ENCODE measurements at regions not wholly inside any gene's neighbourhood (a gene's known extent, or its start where the extent isn't known, plus 50 kb on each side); places are given as distances from the start of the nearest gene placed in this dataset.

DNA sequence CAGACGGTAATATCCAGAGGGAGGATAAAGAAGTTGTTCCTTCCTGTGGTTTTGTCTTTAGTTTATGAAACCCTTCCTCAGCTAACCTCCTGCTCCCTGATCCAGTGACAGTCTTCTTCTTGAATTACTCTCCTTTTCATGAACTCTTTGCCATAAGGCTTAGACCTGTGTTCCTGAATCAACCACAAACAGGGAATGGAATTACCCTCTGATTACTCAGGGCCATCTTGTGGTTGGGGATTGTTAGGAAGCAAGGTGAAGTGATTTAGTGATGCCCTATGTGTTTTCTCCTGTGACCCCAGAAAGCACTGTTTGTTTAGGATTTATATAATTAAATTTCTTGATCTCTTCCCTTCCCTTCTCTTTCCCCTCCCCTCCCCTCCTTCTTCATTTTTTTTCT lies 409.1 kb downstream of the TAF11L14 start:
- DNase-seq (ENCODE audit: low read depth): peak; percentile 8

DNA sequence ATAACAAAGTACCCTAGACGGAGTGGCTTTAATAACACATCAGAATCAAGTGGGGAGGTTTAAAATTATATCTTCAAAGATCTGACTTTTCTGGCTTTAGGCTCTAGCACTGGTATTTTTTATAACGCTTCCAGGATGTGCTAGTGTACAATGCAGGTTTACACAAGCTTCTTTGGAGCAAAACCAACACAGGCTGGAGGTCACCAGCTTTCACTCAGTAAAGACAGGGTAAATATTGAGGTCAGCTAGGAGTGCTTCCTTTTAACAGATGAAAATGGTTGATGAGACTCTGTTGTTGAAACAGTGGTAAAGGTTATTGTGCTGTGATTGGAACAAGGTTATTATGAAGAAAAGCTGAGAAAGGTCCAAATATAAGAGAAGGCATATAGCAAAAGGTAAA lies 414.2 kb downstream of the TAF11L14 start:
- DNase-seq (ENCODE audit: low read depth): no peak

DNA sequence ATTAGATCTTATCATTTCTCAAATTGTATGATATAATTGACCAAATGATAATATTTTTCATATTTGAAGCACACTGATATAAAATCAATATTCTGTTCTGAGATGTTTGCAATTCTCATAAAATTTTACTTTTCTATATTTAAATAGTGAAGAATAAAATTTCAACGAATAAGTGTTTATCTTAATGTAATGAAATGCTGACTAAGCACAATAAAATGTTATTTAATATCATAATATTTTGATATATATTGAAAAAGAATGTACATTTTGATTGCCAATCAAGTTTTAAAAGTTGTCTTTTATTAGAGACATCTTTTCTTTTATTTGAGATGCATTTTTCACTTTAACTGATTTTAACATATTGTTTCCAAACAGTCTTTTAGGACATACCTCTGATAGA lies 416.1 kb downstream of the TAF11L14 start:
- no peak for DNase-seq (ENCODE audit: low read depth)

DNA sequence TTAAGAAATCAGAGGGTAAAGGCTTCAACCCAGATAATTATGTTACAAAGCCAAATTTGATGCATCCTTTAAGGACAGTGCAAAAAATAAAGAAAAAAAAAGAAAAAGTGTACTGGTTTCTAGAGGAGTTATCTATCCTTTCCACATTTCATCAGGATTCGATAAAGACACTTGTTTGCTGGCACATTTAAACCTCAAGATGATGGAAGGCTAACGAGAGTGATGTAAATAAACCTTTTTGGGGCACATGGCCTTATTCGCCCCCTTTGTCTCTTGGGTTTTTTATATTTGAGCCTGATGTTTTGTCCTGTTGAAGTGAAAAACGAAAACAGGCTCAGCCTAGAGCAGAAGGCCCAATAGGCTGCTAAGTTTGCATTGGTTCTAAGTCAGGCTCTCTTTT lies 416.5 kb downstream of the TAF11L14 start:
- no peak for DNase-seq (ENCODE audit: low read depth)

DNA sequence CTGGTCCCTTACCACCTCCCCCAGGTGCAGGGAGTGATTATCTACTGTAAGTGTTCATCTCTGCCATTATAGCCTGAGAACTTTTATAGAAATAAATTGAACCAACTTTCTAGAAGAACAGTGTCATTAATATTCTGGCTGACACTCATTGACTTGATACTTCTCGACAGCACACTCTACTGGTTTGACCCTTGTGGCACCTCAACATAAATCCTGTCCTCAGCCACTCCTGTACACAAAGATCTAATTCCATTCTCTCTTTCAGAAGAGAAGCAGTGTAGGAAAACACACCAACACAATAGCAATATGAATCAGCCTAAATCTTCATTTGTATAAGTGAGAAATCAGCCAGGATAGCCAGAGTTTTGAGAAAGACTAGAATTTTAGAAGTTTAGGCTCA lies 417.7 kb downstream of the TAF11L14 start:
- DNase-seq (ENCODE audit: low read depth): no peak

DNA sequence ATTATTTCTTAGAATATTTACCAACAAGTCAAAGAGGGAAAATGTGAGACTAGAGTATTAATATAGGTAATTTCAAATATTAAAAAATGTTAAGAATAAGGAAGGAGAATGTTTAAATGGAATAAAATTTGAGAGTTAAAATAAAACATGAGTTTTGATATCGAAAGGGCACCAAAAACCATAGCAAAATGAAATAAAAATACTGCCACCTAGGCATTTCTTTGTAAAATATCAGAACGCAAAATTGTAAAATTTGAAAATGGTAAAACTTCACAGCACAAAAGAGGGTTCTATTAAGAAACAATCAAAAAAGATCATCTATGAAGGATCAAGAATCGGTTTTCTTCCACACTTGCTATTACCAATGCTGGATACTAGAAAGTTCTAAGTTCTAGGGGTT lies 418.3 kb downstream of the TAF11L14 start:
- no peak for DNase-seq (ENCODE audit: low read depth)

DNA sequence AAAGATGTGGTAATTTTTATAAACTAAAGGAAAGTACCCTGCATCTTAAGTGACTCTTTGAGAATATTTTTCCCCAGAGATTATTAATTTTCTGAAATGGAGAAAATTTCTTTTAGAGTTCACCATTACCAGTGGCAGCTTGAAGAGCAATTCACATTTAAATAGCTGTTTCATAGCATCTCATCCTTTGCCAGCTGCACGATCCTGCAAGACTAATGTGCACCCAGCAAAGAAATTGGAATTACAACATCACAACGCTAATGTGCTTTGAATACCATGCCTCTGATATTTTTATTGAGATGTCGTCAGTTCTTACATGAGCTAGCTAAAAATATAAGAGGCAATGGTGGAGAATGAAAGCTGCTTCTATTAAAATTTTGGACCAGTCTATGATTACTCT lies 423.5 kb downstream of the TAF11L14 start:
- no peak for DNase-seq (ENCODE audit: low read depth)

DNA sequence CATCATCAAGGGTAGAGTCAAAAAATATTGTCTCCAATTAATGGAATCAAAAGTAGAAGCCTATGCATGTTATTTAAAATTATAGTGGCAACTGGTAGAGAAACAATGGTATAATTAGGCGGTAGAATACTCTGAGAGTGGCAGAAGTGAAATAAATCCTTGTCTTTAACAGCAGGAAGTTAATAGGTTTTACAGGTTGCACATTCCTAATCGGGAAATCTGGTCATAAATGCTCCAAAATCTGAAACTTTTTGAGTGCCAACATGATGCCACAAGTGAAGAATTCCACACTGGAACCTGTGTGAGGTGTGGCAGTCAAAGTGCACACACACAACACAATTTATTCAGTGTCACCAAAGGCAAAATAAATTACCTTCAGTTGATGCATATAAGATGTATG lies 433.4 kb downstream of the TAF11L14 start:
- DNase-seq (ENCODE audit: low read depth): no peak

DNA sequence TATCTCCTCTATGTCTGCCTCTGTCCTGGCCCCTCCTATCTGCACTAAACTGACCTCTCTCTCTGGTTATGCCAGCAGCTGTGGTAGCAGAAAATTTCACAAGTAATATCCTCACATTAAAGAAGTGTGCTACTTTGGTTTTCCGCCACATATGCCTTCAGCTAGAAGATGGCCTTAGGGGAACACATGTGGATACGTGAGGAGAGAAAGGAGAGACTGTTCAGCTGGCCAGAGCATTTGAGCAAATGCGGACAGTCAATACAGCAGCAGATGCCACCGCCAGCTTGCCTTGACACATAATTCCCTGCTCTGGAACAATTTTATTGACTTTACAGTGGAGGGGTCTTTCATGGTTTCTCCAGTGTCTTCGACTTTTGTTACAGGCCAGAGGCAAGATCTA lies 434.6 kb downstream of the TAF11L14 start:
- no peak for DNase-seq (ENCODE audit: low read depth)

DNA sequence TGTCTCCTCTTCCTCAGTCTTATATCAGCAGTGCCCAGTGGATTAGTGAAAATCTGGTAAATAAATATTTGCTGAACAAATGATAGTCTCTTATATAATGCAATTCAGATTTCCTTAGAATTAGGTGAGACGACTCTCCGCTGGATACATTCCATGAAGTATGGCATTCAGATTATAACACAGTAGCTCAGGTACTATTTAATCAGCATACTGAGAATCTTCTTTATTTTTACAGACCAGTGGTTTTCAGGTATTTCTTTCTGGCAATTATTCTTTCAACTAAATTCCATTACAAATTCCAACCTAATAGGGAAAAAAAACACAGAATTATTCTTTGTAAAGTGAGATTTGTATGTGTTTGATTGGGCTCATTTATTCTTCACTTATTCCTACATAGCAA lies 435.5 kb downstream of the TAF11L14 start:
- DNase-seq (ENCODE audit: low read depth): no peak

DNA sequence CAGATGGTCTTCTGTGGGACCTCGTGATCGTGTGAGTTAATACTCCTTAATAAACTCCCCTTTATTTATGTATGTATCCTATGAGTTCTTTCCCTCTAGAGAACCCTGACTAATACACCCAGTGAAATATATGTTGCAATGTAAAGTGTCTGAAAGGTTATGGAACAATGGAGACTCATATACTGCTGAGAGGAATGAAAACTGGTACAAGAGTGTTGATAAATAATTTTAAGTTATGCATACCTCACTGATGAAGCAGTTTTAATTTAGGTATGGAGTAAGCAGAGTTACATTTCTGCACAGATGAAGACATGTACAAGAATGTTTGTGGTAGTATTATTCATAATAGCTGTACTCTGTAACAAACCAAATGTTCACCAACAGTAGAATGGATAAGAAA lies 438.3 kb downstream of the TAF11L14 start:
- DNase-seq (ENCODE audit: low read depth): no peak

DNA sequence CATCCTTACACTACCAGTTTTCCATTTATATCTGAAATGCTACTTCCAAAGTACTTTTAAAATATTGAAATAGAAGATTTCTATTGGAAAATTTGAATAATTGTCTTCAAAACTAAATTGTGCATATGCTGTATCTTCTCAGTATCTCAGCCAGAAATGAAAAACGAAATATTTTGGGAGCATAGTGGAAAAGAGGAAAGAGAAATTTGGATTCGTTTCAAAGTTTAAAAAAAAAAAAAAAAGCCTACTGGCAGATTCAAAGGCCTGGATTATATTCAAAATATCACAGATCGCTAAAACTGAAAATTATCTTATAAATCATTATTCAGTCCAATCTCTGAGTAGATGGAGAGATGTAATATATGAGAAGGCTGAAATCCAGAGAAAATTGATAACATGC lies 440.7 kb downstream of the TAF11L14 start:
- no peak for DNase-seq (ENCODE audit: low read depth)

DNA sequence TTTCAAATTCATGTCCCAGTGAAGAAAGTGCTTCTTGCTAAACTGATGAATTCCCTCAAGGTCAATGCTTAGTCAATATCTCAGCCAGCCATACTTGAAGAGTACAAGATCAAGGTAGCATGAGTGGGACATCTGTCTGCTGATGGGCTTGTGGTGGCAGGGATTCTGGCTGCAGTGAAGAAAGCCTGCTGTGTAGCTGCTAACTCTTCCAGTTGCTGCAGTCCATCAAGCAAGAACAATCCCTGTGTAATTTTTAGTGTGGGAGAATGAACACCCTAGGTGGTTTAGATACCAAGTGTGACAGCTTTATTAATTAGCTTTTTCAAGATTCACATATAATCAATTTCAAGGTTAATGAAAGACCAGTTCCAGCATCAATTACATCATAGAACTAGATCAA lies 443.9 kb downstream of the TAF11L14 start:
- DNase-seq (ENCODE audit: low read depth): no peak

DNA sequence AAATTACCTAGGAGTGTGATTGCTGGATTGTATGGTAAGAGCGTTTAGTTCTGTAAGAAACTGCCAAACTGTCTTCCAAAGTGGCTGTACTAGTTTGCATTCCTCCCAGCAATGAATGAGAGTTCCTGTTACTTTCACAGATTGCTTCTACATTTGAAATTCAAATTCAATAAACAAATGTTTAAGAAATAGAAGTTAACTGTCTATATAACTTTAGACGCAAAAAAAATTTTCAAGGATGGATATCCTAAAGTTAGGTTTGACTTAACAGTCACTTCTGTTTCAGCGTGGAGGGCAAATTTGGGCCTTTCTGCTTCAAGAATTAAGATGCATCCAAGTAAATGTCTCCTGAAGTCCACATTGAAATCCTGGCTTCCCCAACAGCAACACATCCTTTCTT lies 445.6 kb downstream of the TAF11L14 start:
- DNase-seq (ENCODE audit: low read depth): no peak

DNA sequence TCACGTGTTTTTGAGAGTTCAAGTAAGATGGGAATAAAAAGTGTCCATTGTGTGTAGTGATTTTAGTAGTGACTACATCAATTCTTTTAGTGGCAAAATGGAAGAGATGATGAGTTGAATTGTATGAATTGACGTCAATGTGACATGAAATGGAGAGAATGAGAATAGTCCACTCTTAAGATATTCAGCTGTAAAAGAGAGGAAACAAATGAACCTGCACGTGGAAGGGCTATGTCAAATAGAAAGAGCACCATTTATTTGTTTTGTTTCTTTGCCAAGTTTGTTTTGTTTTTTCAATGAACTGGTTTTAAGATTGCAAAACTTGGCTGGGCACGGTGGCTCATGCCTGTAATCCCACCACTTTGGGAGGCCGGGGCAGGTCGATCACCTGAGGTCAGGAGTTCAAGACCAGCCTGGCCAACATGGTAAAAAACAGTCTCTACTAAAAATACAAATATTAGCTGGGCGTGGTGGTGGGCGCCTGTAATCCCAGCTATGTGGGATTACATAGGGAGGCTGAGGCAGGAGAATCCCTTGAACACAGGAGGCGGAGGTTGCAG lies 453.8 kb downstream of the TAF11L14 start:
- DNase-seq (ENCODE audit: low read depth): no peak

DNA sequence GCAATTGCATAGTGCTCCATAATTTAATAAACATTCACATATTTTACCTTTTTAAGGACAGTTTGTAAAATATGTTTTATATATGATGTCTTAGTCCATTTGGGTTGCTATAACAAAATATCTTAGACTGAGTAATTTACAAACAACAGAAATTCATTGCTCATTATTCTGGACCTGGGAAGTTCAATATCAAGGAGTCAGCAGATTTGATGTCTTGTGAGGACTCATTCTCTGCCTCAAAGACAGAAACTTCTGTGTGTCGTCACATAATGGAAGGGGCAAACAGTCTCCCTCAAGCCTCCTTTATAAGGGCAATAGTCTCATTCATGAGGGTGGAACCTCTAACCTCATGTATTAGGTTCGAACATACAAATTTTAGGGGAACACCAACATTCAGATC lies 455.9 kb downstream of the TAF11L14 start:
- no peak for DNase-seq (ENCODE audit: low read depth)

DNA sequence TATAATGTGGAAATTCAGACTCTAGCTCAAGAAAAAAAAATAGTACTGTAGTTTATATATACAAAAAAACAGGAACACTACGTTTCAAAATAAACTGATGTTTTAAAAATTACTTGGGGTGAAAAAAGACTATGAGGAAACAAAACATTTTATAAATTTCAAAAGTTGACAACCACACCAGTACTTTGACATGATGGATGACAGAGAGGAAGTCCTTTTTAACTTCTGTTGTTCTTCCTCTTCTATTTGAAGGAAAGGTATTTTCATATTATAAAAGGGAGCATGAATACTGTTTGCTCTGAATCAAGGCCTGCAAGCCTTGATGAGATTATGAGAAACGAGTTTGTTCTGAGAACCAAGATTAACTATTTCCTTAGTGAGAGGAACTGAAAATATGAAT lies 456.9 kb downstream of the TAF11L14 start:
- no peak for DNase-seq (ENCODE audit: low read depth)

DNA sequence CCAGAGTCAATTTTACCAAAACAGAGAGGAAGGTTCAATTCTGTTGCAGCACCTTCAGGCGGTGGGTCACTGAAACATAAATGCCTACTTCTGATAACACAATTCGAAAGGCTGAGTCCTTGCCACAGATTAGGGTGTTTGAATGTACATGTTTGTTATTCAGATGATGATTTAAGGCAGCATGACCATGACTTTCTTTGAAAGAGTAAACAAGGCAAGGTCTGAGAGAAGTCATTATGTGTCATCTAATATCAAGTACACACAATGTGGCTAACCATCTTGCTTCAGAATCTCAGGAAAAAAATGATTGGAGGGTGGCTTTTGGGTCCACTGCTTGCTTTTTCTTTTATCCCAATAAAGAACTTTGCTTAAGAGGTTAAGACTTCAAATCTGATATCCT lies 457.5 kb downstream of the TAF11L14 start:
- DNase-seq (ENCODE audit: low read depth): no peak

DNA sequence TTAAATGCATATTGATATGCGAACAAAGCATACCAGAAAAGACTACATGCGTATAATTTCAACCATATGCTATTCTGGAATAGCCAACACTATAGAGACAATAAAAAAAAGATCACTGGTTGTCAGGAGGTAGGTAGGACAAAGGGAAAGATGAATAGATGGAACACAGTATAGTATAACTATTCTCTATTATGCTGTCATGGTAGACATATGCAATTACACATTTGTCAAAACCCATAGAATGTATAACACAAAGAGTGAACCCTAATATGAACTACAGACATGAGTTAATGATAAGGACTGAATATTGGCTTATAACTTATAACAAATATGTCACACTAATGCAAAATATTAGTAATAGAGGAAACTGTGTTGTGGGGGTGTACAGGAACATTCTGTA lies 460.8 kb downstream of the TAF11L14 start:
- DNase-seq (ENCODE audit: low read depth): no peak

DNA sequence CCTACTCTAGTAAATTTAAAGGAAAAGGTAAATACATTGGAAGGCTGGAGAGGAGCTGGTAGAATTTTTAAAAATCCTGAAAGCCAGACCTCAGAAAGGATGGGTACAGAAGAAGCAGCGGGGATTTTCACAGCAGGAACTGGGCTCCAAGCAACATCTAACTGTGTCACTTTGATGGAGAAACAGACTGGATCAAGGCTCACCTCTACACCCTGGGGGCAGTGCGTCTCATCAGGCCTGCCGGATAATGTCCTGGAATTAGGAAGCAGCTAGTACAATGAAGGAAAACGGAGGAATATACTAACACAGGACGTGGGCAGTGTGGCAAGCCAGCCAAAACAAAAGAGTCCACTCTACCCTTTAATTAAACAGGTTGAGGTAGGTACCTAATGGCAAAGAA lies 463.6 kb downstream of the TAF11L14 start:
- DNase-seq (ENCODE audit: low read depth): no peak

DNA sequence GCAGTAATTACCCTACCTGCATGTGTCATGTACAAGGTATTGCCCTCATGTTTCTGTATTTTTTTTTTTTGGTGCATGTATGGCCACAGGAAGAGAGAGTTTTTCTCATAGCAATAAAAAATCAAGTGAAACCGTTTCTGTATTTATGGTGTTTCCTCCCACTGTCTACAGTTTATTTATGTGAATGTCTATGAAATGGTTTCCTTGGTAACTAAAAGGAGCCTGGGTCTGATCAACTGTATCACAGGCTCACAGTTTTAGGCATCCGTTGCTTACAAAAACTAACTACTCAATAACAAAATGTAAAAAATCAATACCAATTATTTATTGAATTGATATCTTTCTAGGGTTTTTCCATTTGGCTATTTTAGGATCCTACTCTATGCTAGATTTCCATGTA lies 464.4 kb downstream of the TAF11L14 start:
- DNase-seq (ENCODE audit: low read depth): no peak

DNA sequence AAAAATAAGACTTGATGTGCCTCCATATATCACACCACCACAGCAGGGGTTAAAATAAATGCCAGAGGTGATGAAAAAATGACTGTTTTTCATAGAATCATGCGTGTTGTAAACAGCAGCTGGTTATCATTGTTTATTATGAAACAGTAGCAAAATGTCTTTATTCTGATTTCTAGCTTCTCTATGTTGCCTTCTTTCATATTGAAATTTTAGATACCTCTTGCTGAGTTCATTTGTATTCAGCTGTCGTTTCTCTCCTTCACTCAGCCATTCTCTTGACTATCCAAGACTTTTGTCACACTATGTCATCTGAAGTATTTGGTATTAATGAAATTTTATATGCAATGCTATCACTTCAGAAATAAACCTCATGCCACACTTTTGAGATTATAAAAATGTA lies 465.0 kb downstream of the TAF11L14 start:
- DNase-seq (ENCODE audit: low read depth): no peak

DNA sequence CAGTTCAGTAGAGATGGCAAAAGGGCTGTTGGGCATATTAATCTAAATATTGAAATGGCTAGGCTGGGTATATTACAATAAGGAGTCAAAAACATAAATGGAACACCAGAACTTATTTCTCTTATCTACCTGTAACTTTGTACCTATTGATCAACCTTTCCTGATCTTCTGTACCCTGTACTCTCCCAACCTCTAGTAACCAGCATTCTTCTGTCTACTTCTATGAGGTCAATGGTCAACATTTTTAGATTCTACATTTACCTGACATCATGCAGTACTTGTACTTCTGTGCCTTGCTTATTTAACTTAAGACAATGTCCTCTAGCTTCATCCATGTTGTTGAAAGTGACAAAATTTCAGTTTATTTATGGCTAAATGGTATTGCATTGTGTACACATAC lies 467.3 kb downstream of the TAF11L14 start:
- no peak for DNase-seq (ENCODE audit: low read depth)

DNA sequence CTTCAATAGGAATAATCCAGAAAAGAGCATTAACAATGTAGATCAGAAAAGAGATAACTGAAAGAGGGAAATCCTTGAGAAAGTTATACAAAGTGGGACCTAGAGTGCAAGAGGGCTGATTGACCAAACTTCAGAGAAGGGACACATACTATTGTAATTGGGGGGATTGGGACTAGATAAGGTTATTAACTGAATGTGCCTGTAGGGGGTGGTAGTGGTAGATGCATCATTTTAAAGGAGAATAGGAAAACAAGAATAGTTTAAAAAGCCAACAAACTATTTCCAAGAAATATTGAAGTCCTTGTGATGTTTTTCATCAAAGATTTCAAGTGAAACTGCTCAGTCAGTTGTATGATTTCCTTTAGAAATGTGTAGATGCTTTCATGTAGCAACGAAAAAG lies 468.5 kb downstream of the TAF11L14 start:
- peak; percentile 4 for DNase-seq (ENCODE audit: low read depth)

DNA sequence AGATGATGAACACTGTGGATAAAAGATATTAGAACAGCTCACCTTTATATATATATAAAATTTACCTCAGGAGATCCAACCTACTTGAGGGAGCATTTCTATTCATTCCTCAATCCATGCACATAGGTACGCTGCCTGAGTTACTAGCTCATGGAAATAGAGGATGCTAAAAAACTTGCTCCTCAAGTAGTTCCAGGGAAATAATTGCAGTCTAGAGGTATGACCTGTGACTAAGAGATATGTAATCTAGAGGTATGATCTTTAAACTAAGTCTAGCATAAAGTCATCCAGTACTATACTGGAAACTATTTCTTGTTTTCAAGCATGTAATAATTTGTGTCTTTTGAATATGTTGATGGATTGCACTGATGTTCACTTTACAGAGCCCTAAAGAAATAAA lies 471.2 kb downstream of the TAF11L14 start:
- no peak for DNase-seq (ENCODE audit: low read depth)

Data from HS-27A (cell line).